Ishikawa (cell line): ENCODE measurements at regions not wholly inside any gene's neighbourhood (a gene's known extent, or its start where the extent isn't known, plus 50 kb on each side); places are given as distances from the start of the nearest gene placed in this dataset.

ENCODE experiments used
- EP300 ChIP-seq: IDR thresholded peaks from 2 replicates; pipeline ENCODE4 v1.6.1; 2012; ENCODE audit warnings: borderline replicate concordance
- REST ChIP-seq: IDR thresholded peaks from 2 replicates; pipeline ENCODE4 v1.6.1; 2012; ENCODE audit warnings: low read depth, mild to moderate bottlenecking
- TCF12 ChIP-seq: IDR thresholded peaks from 2 replicates; pipeline ENCODE4 v1.6.1; 2012; ENCODE audit warnings: low read depth
- TF ChIP-seq, protein P1 (sequence below): IDR thresholded peaks from 2 replicates; pipeline ENCODE4 v1.6.1; 2012

GRCh38 chr3:154071146-154071545, 50.0 kb upstream of the ARHGEF26 start:
- TF ChIP-seq, protein P1, sequence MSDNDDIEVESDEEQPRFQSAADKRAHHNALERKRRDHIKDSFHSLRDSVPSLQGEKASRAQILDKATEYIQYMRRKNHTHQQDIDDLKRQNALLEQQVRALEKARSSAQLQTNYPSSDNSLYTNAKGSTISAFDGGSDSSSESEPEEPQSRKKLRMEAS: no peak
- no peak for TF ChIP-seq TCF12
- no peak for TF ChIP-seq REST
- TF ChIP-seq EP300: no peak
